Caco-2 (cell line): ENCODE measurements at regions not wholly inside any gene's neighbourhood (a gene's known extent, or its start where the extent isn't known, plus 50 kb on each side); places are given as distances from the start of the nearest gene placed in this dataset.

Experiments
- BruUV-seq: library from RNA; stranded (reverse); fragments of 400-500 nt; replicated peaks from 2 replicates; lab custom pipeline; 2021; lab: Mats Ljungman, UMichigan
- CTCF ChIA-PET: fragments of 300-600 bp; sonication (Branson Sonifier 250); formaldehyde crosslinking; loops from one replicate; lab custom pipeline; 2022; ENCODE audit warnings: antibody characterized with exemption; lab: Charles Lee
- POLR2A ChIA-PET: fragments of 300-600 bp; sonication (Branson Sonifier 250); formaldehyde crosslinking; loops from one replicate; lab custom pipeline; 2022; ENCODE audit warnings: antibody characterized with exemption; lab: Charles Lee
- DNase-seq, 2 experiments: peaks; one replicate each; pipeline versions ENCODE4 v3.0.0 to v3.0.0-alpha.2; 2020 to 2022
- H3K27me3 ChIP-seq: replicated peaks from 2 replicates; pipeline ENCODE4 v1.6.0; 2011; ENCODE audit warnings: low read length; ENCODE audit not compliant: control insufficient read depth, insufficient read depth
- H3K36me3 ChIP-seq: 2 replicates; pipeline ENCODE4 v1.5.1; 2011; ENCODE audit warnings: low read length; ENCODE audit not compliant: control insufficient read depth, insufficient read depth
- H3K4me1 ChIP-seq: fragments of 250-450 bp; sonication (Bioruptor Pico); 2 replicates; pipeline ENCODE4 v1.5.1; 2020; ENCODE audit warnings: mild to moderate bottlenecking
- H3K4me3 ChIP-seq: 2 replicates; pipeline ENCODE4 v1.5.1; 2011; ENCODE audit warnings: low read depth, mild to moderate bottlenecking, control low read depth, low read length
- H3K9me3 ChIP-seq: fragments of 250-450 bp; sonication (Bioruptor Pico); 2 replicates; pipeline ENCODE4 v1.5.1; 2020; ENCODE audit warnings: mild to moderate bottlenecking, moderate library complexity
- H3K27ac Mint-ChIP-seq: one replicate; pipeline ENCODE4 v1.8.0; 2022; ENCODE audit warnings: mixed read lengths; ENCODE audit not compliant: unreplicated experiment
- H3K27me3 Mint-ChIP-seq: one replicate; pipeline ENCODE4 v1.8.0; 2022; ENCODE audit warnings: mixed read lengths; ENCODE audit not compliant: insufficient read depth, unreplicated experiment
- H3K36me3 Mint-ChIP-seq: one replicate; pipeline ENCODE4 v1.8.0; 2022; ENCODE audit warnings: mild to moderate bottlenecking, mixed read lengths; ENCODE audit not compliant: insufficient read depth, unreplicated experiment
- H3K4me1 Mint-ChIP-seq: one replicate; pipeline ENCODE4 v1.8.0; 2022; ENCODE audit warnings: low read depth, mixed read lengths; ENCODE audit not compliant: unreplicated experiment
- H3K4me3 Mint-ChIP-seq: one replicate; pipeline ENCODE4 v1.8.0; 2022; ENCODE audit warnings: mild to moderate bottlenecking, moderate library complexity, mixed read lengths; ENCODE audit not compliant: unreplicated experiment
- H3K9me3 Mint-ChIP-seq: one replicate; pipeline ENCODE4 v1.8.0; 2022; ENCODE audit warnings: mixed read lengths; ENCODE audit not compliant: unreplicated experiment
- intact Hi-C: fragments of 100-400 bp; cut with micrococcal nuclease; formaldehyde crosslinking; loops from one replicate; pipeline ENCODE4 v1.10.0; 2022; ENCODE audit not compliant: unreplicated experiment
- TF ChIP-seq, protein P1 (sequence below), 2 experiments: fragments of 200-600 bp in 1 of 2; IDR thresholded peaks; 1 replicate in 1 of 2; 2 replicates in 1 of 2; pipeline versions ENCODE4 v1.5.1 to v1.8.0; 2011 to 2022; ENCODE audit warnings: antibody characterized with exemption in 1 of 2, control low read depth in 1 of 2, inconsistent platforms in 1 of 2, low read depth in 1 of 2, low read length in 1 of 2, mild to moderate bottlenecking in 1 of 2, moderate library complexity in 1 of 2; ENCODE audit not compliant: insufficient read depth in 1 of 2, severe bottlenecking in 1 of 2, unreplicated experiment in 1 of 2

DNA sequence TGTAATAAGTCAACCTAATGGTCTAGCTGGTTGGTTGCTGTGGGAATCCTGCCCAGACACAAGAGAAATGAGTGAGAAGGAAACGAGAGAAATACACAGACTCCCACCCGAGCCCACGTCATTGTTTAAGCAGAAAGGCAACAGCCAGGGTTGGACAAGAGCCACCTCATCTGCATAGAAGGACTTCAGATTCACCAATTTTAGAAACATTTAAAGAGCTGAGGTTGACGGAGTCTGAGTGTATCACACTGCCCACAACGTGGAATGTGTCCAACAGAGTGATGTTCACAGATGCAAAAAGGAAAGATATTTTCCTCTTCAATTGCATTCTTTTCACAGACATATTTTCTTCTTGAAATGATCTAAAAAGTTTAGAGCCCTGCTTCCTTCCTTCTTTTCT lies 349.5 kb downstream of the AGTPBP1 start:
- CTCF ChIA-PET: no interaction called here
- Mint-ChIP-seq H3K27ac (no peak overlapping the region), H3K27me3 (no peaks in the 10 kb centered on the region), H3K4me3 (no peak overlapping the region), H3K36me3 (no peaks in the 10 kb centered on the region), H3K9me3 (no peaks in the 10 kb centered on the region), H3K4me1 (no peaks in the 10 kb centered on the region)
- no peaks in the 10 kb centered on the region for H3K36me3 ChIP-seq
- H3K27me3 ChIP-seq: no peaks in the 10 kb centered on the region
- H3K4me3 ChIP-seq: no peak overlapping the region
- TF ChIP-seq, protein P1, sequence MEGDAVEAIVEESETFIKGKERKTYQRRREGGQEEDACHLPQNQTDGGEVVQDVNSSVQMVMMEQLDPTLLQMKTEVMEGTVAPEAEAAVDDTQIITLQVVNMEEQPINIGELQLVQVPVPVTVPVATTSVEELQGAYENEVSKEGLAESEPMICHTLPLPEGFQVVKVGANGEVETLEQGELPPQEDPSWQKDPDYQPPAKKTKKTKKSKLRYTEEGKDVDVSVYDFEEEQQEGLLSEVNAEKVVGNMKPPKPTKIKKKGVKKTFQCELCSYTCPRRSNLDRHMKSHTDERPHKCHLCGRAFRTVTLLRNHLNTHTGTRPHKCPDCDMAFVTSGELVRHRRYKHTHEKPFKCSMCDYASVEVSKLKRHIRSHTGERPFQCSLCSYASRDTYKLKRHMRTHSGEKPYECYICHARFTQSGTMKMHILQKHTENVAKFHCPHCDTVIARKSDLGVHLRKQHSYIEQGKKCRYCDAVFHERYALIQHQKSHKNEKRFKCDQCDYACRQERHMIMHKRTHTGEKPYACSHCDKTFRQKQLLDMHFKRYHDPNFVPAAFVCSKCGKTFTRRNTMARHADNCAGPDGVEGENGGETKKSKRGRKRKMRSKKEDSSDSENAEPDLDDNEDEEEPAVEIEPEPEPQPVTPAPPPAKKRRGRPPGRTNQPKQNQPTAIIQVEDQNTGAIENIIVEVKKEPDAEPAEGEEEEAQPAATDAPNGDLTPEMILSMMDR (IDR thresholded peaks at IDR 0.05; ENCODE audit: insufficient read depth in 1 of 2, low read depth in 1 of 2, low read length in 1 of 2, severe bottlenecking in 1 of 2, unreplicated experiment in 1 of 2): no peak
- H3K9me3 ChIP-seq: no peaks in the 10 kb centered on the region
- BruUV-seq: no TSS peak
- H3K4me1 ChIP-seq: no peaks in the 10 kb centered on the region
- no peak for DNase-seq
- intact Hi-C loops: no loop called here
- POLR2A ChIA-PET: no interaction called here

- Mint-ChIP-seq H3K36me3 (no peaks in the 10 kb centered on the region), H3K27ac (no peak overlapping the region), H3K4me1 (no peaks in the 10 kb centered on the region), H3K9me3 (no peaks in the 10 kb centered on the region), H3K4me3 (no peak overlapping the region), H3K27me3 (peaks cover under 1% of the 10 kb centered on the region)
- no peaks in the 10 kb centered on the region for H3K27me3 ChIP-seq
- ChIA-PET CTCF (no interaction called here), POLR2A (no interaction called here)
- intact Hi-C loops: no loop called here
- no TSS peak for BruUV-seq
- no peaks in the 10 kb centered on the region for H3K4me1 ChIP-seq
- no peak overlapping the region for H3K4me3 ChIP-seq
- DNase-seq: no peak
- no peaks in the 10 kb centered on the region for H3K9me3 ChIP-seq
- no peaks in the 10 kb centered on the region for H3K36me3 ChIP-seq
- TF ChIP-seq, protein P1 (IDR thresholded peaks at IDR 0.05; ENCODE audit: insufficient read depth in 1 of 2, low read depth in 1 of 2, low read length in 1 of 2, severe bottlenecking in 1 of 2, unreplicated experiment in 1 of 2): no peak
Measured at GRCh38 chr9:85377731-85378289, 363.9 kb downstream of the AGTPBP1 start.

DNA sequence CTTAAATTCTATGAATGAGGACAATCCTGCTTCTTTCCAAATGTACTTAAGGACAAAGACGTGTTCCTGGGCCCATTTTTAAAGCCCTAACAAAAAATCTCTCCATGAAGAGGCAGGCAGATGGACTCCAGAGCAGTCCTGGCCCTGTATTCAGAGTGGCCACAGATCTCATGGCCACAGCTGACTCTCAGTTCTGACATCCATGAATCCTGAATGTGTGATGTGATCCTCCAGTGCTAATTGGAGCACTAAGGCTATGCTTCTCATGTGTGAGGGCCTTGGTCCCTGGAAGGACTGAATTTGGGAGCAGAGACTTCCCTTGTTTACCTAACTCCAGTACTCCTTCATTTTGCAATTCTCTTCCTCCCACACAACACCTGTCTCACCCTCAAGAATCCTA lies 373.0 kb downstream of the AGTPBP1 start:
- no peaks in the 10 kb centered on the region for H3K27me3 Mint-ChIP-seq
- intact Hi-C loops: no loop called here
- H3K9me3 ChIP-seq: no peaks in the 10 kb centered on the region

More for the DNA sequence above, 373.0 kb downstream of the AGTPBP1 start:
- CTCF ChIA-PET: no interaction called here
- Histone ChIP-seq H3K4me1 (no peaks in the 10 kb centered on the region), H3K27me3 (no peaks in the 10 kb centered on the region), H3K36me3 (no peaks in the 10 kb centered on the region), H3K4me3 (no peak overlapping the region)
- Mint-ChIP-seq H3K36me3 (no peaks in the 10 kb centered on the region), H3K4me3 (no peak overlapping the region), H3K9me3 (no peaks in the 10 kb centered on the region), H3K27ac (no peak overlapping the region), H3K4me1 (no peaks in the 10 kb centered on the region)
- POLR2A ChIA-PET: no interaction called here
- DNase-seq: no peak
- TF ChIP-seq, protein P1 (IDR thresholded peaks at IDR 0.05; ENCODE audit: insufficient read depth in 1 of 2, low read depth in 1 of 2, low read length in 1 of 2, severe bottlenecking in 1 of 2, unreplicated experiment in 1 of 2): no peak
- BruUV-seq: no TSS peak
